ENCODE measurements at regions not wholly inside any gene's neighbourhood (a gene's known extent, or its start where the extent isn't known, plus 50 kb on each side); places are given as distances from the start of the nearest gene placed in this dataset.

DNA sequence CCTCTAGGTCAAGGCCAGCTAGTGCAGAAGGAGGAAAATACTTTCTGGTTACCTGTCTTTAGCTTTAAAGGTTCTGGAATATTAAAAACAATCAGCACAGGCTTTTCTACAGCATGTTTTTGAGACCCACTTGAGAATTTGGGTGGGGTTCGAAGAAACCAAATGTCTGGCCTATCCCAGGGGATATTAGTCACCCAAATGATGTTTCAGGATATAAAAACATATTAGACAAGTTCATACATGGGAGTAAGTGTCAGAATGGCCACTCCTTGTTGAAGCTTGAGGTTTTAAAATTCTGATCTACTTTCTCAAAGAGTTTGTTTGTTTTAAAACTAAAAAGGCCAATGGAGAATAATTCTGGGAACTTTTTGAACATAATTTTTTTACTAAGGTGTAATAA is 158.6 kb upstream of the DLX2 start:
- TF ChIP-seq EZH2 (IDR thresholded peaks at IDR 0.05; ENCODE audit: insufficient read depth, poor library complexity, severe bottlenecking) (no peak), EZH2phosphoT487 (IDR thresholded peaks at IDR 0.05; ENCODE audit: insufficient read depth, low read depth) (no peak)

Measured in GM23248 (cell line).